T-helper 17 cell (primary cell): ENCODE measurements at regions not wholly inside any gene's neighbourhood (a gene's known extent, or its start where the extent isn't known, plus 50 kb on each side); places are given as distances from the start of the nearest gene placed in this dataset.

Experiments used
- ATAC-seq: fragments of 150-1000 bp; cut with Tn5 transposase; 2 replicates; pipeline ENCODE4 v1.10.0; 2021; ENCODE audit warnings: mild to moderate bottlenecking, moderate library complexity
- DNase-seq, 3 donors: peaks; one replicate each; pipeline versions ENCODE4 v3.0.0 to v3.0.0-alpha.2; 2020 to 2021
- H3K9me3 ChIP-seq: one replicate; pipeline ENCODE4 v1.7.0; 2013; ENCODE audit warnings: low read length, mild to moderate bottlenecking; ENCODE audit not compliant: control insufficient read depth, poor library complexity, severe bottlenecking
- H3K27ac Mint-ChIP-seq: one replicate; pipeline ENCODE4 v1.8.0; 2022; ENCODE audit warnings: mild to moderate bottlenecking, moderate library complexity, mixed read lengths
- H3K27me3 Mint-ChIP-seq: one replicate; pipeline ENCODE4 v1.8.0; 2022; ENCODE audit warnings: mixed read lengths
- H3K36me3 Mint-ChIP-seq: one replicate; pipeline ENCODE4 v1.8.0; 2022; ENCODE audit warnings: low read depth, mixed read lengths
- H3K4me1 Mint-ChIP-seq: one replicate; pipeline ENCODE4 v1.8.0; 2022; ENCODE audit warnings: mild to moderate bottlenecking, mixed read lengths
- H3K4me3 Mint-ChIP-seq: one replicate; pipeline ENCODE4 v1.8.0; 2022; ENCODE audit warnings: mild to moderate bottlenecking, moderate library complexity, mixed read lengths

DNA sequence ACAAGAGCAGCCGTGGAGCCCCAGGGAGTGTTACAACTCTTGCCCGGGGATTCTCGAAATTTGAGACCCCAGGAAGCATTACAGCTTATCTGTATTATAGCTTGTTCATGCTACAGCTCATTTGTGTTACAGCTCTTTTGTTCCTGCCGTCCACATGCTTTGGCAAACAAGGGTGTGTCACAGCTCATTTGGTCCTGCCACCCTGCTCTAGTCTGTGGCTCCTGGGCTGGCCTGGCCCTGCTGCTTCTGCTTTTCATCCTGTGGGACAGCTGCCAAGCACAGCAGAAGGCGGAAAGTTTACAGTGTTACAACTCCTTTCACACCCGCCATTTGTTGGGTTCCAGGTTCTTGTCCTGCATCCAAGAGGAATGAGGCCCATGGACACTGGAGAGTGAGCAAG, 685.0 kb downstream of the SLCO4C1 start:
- no peaks in the 10 kb centered on the region for H3K27me3 Mint-ChIP-seq
- no peak overlapping the region for H3K4me3 Mint-ChIP-seq
- H3K27ac Mint-ChIP-seq, result no peak overlapping the region
- ATAC-seq (no peak), DNase-seq (no peak)
- H3K36me3 Mint-ChIP-seq, result no peaks in the 10 kb centered on the region
- no peaks in the 10 kb centered on the region for H3K4me1 Mint-ChIP-seq
- H3K9me3 ChIP-seq, result no peaks in the 10 kb centered on the region

GRCh38 chr5:101608322-101608721, 687.8 kb downstream of the SLCO4C1 start:
- Mint-ChIP-seq H3K27me3 (no peaks in the 10 kb centered on the region), H3K36me3 (no peaks in the 10 kb centered on the region), H3K4me3 (no peak overlapping the region), H3K27ac (no peak overlapping the region), H3K4me1 (no peaks in the 10 kb centered on the region)
- no peaks in the 10 kb centered on the region for H3K9me3 ChIP-seq
- ATAC-seq, result no peak
- DNase-seq, result no peak

DNA sequence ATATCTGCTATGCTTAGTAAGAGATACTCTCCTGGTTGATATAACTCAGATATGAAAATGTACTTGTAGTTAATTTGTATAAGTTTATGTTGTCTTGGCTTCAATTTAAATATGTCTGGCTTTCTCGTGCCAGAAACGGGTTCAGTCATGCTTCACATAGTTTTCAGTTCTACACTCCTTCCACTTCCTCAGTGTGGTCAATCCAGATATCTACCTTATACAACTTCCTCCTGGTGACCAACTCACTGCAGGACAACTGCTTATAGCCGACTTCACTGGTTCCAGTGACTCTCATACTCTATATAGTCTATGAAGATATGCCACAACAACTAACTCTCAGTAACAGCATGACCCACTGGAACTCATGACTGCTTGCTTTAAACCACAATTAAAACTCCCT, 690.4 kb downstream of the SLCO4C1 start:
- Mint-ChIP-seq H3K36me3 (no peaks in the 10 kb centered on the region), H3K27me3 (no peaks in the 10 kb centered on the region), H3K4me3 (no peak overlapping the region), H3K4me1 (no peaks in the 10 kb centered on the region), H3K27ac (no peak overlapping the region)
- DNase-seq (no peak), ATAC-seq (no peak)
- no peaks in the 10 kb centered on the region for H3K9me3 ChIP-seq

- no peak overlapping the region for H3K27ac Mint-ChIP-seq
These were observed 695.5 kb downstream of the SLCO4C1 start for GRCh38 chr5:101600614-101601013.

DNA sequence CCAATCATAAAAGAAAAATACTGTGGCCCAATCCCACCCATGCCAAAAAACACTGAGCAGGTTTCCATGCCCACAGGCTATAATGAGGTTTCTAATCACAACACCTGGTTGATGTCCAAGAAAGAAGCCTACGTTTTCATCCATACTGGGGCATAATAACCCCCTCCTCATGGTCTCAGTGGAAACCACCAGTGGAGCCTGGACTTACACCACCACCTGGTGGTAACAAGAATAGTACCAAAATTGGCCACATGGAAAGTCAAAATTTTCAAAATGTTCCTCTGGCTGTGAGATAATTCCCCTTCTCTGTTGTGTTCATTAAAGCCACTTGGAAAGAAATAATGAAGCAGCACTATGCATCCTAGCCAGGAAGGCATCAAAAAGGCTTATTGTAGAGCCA, 687.3 kb upstream of the ST8SIA4 start:
- no peak for DNase-seq
- Mint-ChIP-seq H3K27me3 (no peaks in the 10 kb centered on the region), H3K4me1 (no peaks in the 10 kb centered on the region), H3K36me3 (no peaks in the 10 kb centered on the region), H3K4me3 (no peak overlapping the region), H3K27ac (no peak overlapping the region)
- no peaks in the 10 kb centered on the region for H3K9me3 ChIP-seq
- ATAC-seq, result no peak

More at GRCh38 chr5:101600614-101601013, 695.5 kb downstream of the SLCO4C1 start:
- no peak overlapping the region for H3K4me3 Mint-ChIP-seq
- H3K27me3 Mint-ChIP-seq, result no peaks in the 10 kb centered on the region
- H3K9me3 ChIP-seq, result no peaks in the 10 kb centered on the region
- no peak for DNase-seq
- H3K4me1 Mint-ChIP-seq, result no peaks in the 10 kb centered on the region
- H3K36me3 Mint-ChIP-seq, result no peaks in the 10 kb centered on the region
- ATAC-seq, result no peak

DNA sequence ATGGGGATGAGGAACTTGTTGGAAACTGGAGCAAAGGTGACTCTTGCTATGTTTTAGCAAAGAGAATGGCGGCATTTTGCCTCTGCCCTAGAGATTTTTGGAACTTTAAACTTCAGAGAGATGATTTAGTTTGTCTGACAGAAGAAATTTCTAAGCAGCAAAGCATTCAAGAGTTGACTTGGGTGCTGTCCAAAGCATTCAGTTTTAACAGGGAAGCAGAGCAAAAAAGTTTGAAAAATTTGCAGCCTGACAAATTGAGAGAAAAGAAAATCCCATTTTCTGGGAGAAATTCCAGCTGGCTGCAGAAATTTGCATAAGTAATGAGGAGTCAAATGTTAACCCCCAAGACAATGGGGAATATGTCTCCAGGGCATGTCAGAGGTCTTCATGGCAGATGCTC, 682.3 kb upstream of the ST8SIA4 start:
- Mint-ChIP-seq H3K27ac (no peak overlapping the region), H3K36me3 (no peaks in the 10 kb centered on the region), H3K4me3 (no peak overlapping the region), H3K27me3 (no peaks in the 10 kb centered on the region), H3K4me1 (no peaks in the 10 kb centered on the region)
- ATAC-seq (no peak), DNase-seq (no peak)
- no peaks in the 10 kb centered on the region for H3K9me3 ChIP-seq

- no peaks in the 10 kb centered on the region for H3K27me3 Mint-ChIP-seq
- no peaks in the 10 kb centered on the region for H3K9me3 ChIP-seq
- DNase-seq, result no peak
- ATAC-seq, result no peak
- no peak overlapping the region for H3K4me3 Mint-ChIP-seq
- no peaks in the 10 kb centered on the region for H3K4me1 Mint-ChIP-seq
- H3K36me3 Mint-ChIP-seq, result no peaks in the 10 kb centered on the region
- no peak overlapping the region for H3K27ac Mint-ChIP-seq
These were observed 677.5 kb upstream of the ST8SIA4 start for GRCh38 chr5:101580591-101580990.

DNA sequence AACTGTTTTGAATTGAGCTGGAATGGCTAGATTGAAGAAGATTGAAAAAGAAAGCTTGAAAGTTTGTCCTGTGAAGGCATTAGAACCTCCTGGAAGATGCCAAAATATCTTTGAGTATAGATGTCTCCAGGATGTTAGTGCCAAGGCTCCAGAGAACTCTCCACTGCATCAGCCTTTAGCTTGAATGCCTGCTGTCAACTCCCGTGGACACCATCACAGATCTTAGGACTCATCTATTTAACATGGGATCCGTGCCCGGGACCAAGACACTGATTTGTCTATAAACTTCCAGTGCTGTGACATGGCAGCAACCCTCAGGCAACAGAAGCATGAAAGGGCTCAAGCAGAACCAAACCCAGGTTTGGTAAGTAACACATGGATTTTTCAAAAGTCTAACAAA, 670.9 kb upstream of the ST8SIA4 start:
- H3K4me3 Mint-ChIP-seq, result no peak overlapping the region
- no peaks in the 10 kb centered on the region for H3K4me1 Mint-ChIP-seq
- ATAC-seq, result no peak
- H3K9me3 ChIP-seq, result no peaks in the 10 kb centered on the region
- no peak for DNase-seq
- no peak overlapping the region for H3K27ac Mint-ChIP-seq
- H3K27me3 Mint-ChIP-seq, result no peaks in the 10 kb centered on the region
- no peaks in the 10 kb centered on the region for H3K36me3 Mint-ChIP-seq

DNA sequence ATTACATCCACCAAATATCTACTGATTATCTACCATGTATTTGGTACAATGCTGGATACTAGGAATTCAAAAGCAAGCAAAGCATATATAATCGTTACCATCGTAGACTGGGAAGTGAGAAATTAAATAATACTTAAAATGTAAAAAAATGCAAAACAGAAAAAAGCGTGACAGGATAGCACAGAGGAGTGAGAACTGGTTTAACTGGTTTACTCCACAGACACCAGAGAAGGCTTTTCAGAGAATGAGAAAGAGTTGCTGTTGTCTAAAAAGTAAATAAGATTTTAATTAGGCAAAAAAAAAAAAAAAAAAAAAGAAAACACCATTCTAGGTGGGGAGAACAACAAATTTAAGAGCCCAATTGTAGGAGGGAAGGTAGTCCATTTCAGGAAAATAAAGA, 657.9 kb upstream of the ST8SIA4 start:
- H3K27me3 Mint-ChIP-seq, result no peaks in the 10 kb centered on the region
- no peaks in the 10 kb centered on the region for H3K9me3 ChIP-seq

GRCh38 chr5:101543780-101544179, 640.7 kb upstream of the ST8SIA4 start:
- ATAC-seq (no peak), DNase-seq (no peak)
- Mint-ChIP-seq H3K36me3 (no peaks in the 10 kb centered on the region), H3K27ac (no peak overlapping the region), H3K4me1 (no peaks in the 10 kb centered on the region), H3K4me3 (no peak overlapping the region), H3K27me3 (no peaks in the 10 kb centered on the region)
- H3K9me3 ChIP-seq, result no peaks in the 10 kb centered on the region

More for the DNA sequence above, 657.9 kb upstream of the ST8SIA4 start:
- Mint-ChIP-seq H3K4me1 (no peaks in the 10 kb centered on the region), H3K27ac (no peak overlapping the region), H3K4me3 (no peak overlapping the region), H3K36me3 (no peaks in the 10 kb centered on the region)
- ATAC-seq (no peak), DNase-seq (no peak)

DNA sequence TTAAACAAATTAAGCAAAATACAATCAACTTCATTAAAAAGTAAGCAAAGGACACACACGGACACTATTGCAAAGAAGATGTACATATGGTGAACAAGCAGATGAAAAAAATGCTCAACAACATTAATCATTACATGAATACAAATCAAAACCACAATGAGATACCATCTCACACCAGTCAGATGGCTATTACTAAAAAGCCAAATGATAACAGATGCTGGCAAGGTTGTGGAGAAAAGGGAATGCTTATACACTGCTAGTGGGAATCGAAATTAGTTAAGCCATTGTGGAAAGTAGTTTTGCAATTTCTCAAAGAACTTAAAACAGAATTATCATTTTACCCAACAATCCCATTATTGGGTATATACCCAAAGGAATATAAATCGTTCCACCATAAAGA, 636.2 kb upstream of the ST8SIA4 start:
- no peak overlapping the region for H3K4me3 Mint-ChIP-seq
- H3K27ac Mint-ChIP-seq, result no peak overlapping the region
- DNase-seq, result no peak
- H3K9me3 ChIP-seq, result no peaks in the 10 kb centered on the region
- H3K4me1 Mint-ChIP-seq, result no peaks in the 10 kb centered on the region
- H3K27me3 Mint-ChIP-seq, result no peaks in the 10 kb centered on the region
- ATAC-seq, result no peak
- no peaks in the 10 kb centered on the region for H3K36me3 Mint-ChIP-seq

GRCh38 chr5:101535626-101536025, 632.5 kb upstream of the ST8SIA4 start:
- no peak for DNase-seq
- no peaks in the 10 kb centered on the region for H3K9me3 ChIP-seq
- no peak for ATAC-seq
- Mint-ChIP-seq H3K4me3 (no peak overlapping the region), H3K4me1 (no peaks in the 10 kb centered on the region), H3K27me3 (no peaks in the 10 kb centered on the region), H3K27ac (no peak overlapping the region), H3K36me3 (no peaks in the 10 kb centered on the region)

- no peaks in the 10 kb centered on the region for H3K27me3 Mint-ChIP-seq
- H3K9me3 ChIP-seq, result no peaks in the 10 kb centered on the region
- H3K36me3 Mint-ChIP-seq, result no peaks in the 10 kb centered on the region
- H3K27ac Mint-ChIP-seq, result no peak overlapping the region
- H3K4me1 Mint-ChIP-seq, result no peaks in the 10 kb centered on the region
- DNase-seq (no peak), ATAC-seq (no peak)
- no peak overlapping the region for H3K4me3 Mint-ChIP-seq
These were observed 631.5 kb upstream of the ST8SIA4 start for GRCh38 chr5:101534491-101535110.

DNA sequence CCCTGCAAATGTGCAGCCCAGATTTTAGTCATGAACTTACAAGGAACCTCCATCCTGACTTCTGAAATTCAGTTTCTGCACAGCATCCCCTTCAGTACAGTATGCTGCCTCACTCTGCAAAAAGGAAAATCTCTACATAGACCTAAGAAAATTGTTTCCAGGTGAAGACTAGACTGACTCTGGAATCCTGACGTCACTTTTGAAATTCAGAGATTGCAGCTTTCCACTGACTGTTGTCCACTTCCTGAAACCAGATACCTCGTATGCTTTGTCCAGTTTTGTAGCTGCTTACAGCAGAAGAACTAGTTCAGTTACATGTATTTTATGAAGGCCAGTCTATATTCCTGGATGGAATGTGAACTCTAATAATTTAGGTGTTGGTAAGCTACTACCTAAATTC, 629.3 kb upstream of the ST8SIA4 start:
- Mint-ChIP-seq H3K4me3 (no peak overlapping the region), H3K27ac (no peak overlapping the region)
- ATAC-seq, result no peak

More for the DNA sequence above, 629.3 kb upstream of the ST8SIA4 start:
- H3K36me3 Mint-ChIP-seq, result no peaks in the 10 kb centered on the region
- H3K4me1 Mint-ChIP-seq, result no peaks in the 10 kb centered on the region
- H3K9me3 ChIP-seq, result no peaks in the 10 kb centered on the region
- no peaks in the 10 kb centered on the region for H3K27me3 Mint-ChIP-seq
- no peak for DNase-seq
